IMR-90 (cell line): ENCODE measurements at regions not wholly inside any gene's neighbourhood (a gene's known extent, or its start where the extent isn't known, plus 50 kb on each side); places are given as distances from the start of the nearest gene placed in this dataset.

Source experiments
- ATAC-seq: fragments of 200-7000 bp; cut with Tn5 transposase; 2 replicates; pipeline ENCODE4 v1.9.1; 2020; ENCODE audit warnings: low read depth, mild to moderate bottlenecking, moderate library complexity
- BruUV-seq: library from RNA; stranded (reverse); fragments of 400-500 nt; replicated peaks from 2 replicates; lab custom pipeline; 2021; lab: Mats Ljungman, UMichigan
- CTCF ChIA-PET: fragments of 300-600 bp; formaldehyde crosslinking; extraction: SDS; loops from one replicate; lab custom pipeline; 2021; ENCODE audit warnings: antibody characterized with exemption; lab: Yijun Ruan, JAX
- POLR2A ChIA-PET: fragments of 300-600 bp; sonication (Branson Sonifier 250); formaldehyde crosslinking; loops from one replicate; lab custom pipeline; 2022; ENCODE audit warnings: antibody characterized with exemption; ENCODE audit not compliant: unreplicated experiment; lab: Charles Lee
- DNase-seq: peaks from one replicate; pipeline ENCODE4 v3.0.0; 2013
- H2AFZ ChIP-seq: replicated peaks from 2 replicates; pipeline ENCODE3; 2013; ENCODE audit warnings: low read length, mild to moderate bottlenecking; ENCODE audit not compliant: poor library complexity
- H2AK5ac ChIP-seq: 2 replicates; pipeline ENCODE4 v1.6.1; 2013; ENCODE audit warnings: low read depth, low read length, inconsistent platforms
- H2AK9ac ChIP-seq: replicated peaks from 2 replicates; pipeline ENCODE3; 2013; ENCODE audit warnings: mild to moderate bottlenecking, low read depth, low read length, moderate library complexity; ENCODE audit not compliant: poor library complexity
- H2BK120ac ChIP-seq: 2 replicates; pipeline ENCODE4 v1.6.1; 2013; ENCODE audit warnings: low read depth, low read length, inconsistent platforms
- H2BK15ac ChIP-seq: 3 replicates; pipeline ENCODE4 v1.6.1; 2013; ENCODE audit warnings: low read depth, low read length, inconsistent platforms
- H2BK20ac ChIP-seq: 2 replicates; pipeline ENCODE4 v1.6.1; 2013; ENCODE audit warnings: low read depth, mild to moderate bottlenecking, inconsistent platforms, low read length, moderate library complexity
- H2BK5ac ChIP-seq: 2 replicates; pipeline ENCODE4 v1.6.1; 2013; ENCODE audit warnings: mild to moderate bottlenecking, low read depth, low read length, inconsistent platforms; ENCODE audit not compliant: poor library complexity, severe bottlenecking
- H3K14ac ChIP-seq: replicated peaks from 2 replicates; pipeline ENCODE4 v1.6.1; 2013; ENCODE audit warnings: low read depth, low read length, inconsistent platforms
- H3K18ac ChIP-seq: 2 replicates; pipeline ENCODE4 v1.6.1; 2013; ENCODE audit warnings: low read depth, low read length, control low read depth
- H3K23ac ChIP-seq: 2 replicates; pipeline ENCODE4 v1.6.1; 2013; ENCODE audit warnings: low read depth, low read length, inconsistent platforms
- H3K27ac ChIP-seq: 2 replicates; pipeline ENCODE4 v1.5.1; 2013; ENCODE audit warnings: mild to moderate bottlenecking, control low read depth, low read length; ENCODE audit not compliant: insufficient read depth
- H3K27me3 ChIP-seq: 2 replicates; pipeline ENCODE4 v1.6.1; 2013; ENCODE audit warnings: low read length; ENCODE audit not compliant: control insufficient read depth, insufficient read depth
- H3K36me3 ChIP-seq: 2 replicates; pipeline ENCODE4 v1.6.1; 2013; ENCODE audit warnings: low read length, mixed read lengths; ENCODE audit not compliant: control insufficient read depth, insufficient read depth
- H3K4ac ChIP-seq: 2 replicates; pipeline ENCODE4 v1.6.1; 2013; ENCODE audit warnings: low read depth, low read length, inconsistent platforms
- H3K4me1 ChIP-seq: 2 replicates; pipeline ENCODE4 v1.6.1; 2013; ENCODE audit warnings: low read length, mixed read lengths; ENCODE audit not compliant: control insufficient read depth, insufficient read depth
- H3K4me2 ChIP-seq: 2 replicates; pipeline ENCODE4 v1.6.1; 2013; ENCODE audit warnings: low read depth, mild to moderate bottlenecking, control low read depth, low read length, moderate library complexity
- H3K4me3 ChIP-seq: 2 replicates; pipeline ENCODE4 v1.5.1; 2013; ENCODE audit warnings: low read depth, mild to moderate bottlenecking, control low read depth, low read length, moderate library complexity; ENCODE audit not compliant: insufficient read depth
- H3K56ac ChIP-seq: 2 replicates; pipeline ENCODE4 v1.6.1; 2013; ENCODE audit warnings: low read length, inconsistent platforms; ENCODE audit not compliant: insufficient read depth; ENCODE audit errors: extremely low read depth
- H3K79me1 ChIP-seq, 2 experiments: 2 replicates each; pipeline ENCODE4 v1.6.1; 2013; ENCODE audit warnings: low read length in 2 of 2, inconsistent platforms in 1 of 2, low read depth in 1 of 2
- H3K9ac ChIP-seq: 2 replicates; pipeline ENCODE4 v1.6.1; 2013; ENCODE audit warnings: low read depth, low read length, control low read depth
- H3K9me1 ChIP-seq: 2 replicates; pipeline ENCODE4 v1.6.1; 2013; ENCODE audit warnings: low read length, inconsistent platforms; ENCODE audit not compliant: insufficient read depth
- H3K9me3 ChIP-seq: 2 replicates; pipeline ENCODE4 v1.6.1; 2013; ENCODE audit warnings: low read length; ENCODE audit not compliant: control insufficient read depth, insufficient read depth
- H4K20me1 ChIP-seq: 2 replicates; pipeline ENCODE4 v1.6.1; 2013; ENCODE audit warnings: low read length, inconsistent platforms; ENCODE audit not compliant: insufficient read depth
- H4K5ac ChIP-seq: 2 replicates; pipeline ENCODE4 v1.6.1; 2013; ENCODE audit warnings: mild to moderate bottlenecking, low read depth, low read length, control low read depth
- H4K8ac ChIP-seq, 2 experiments: 2 replicates each; pipeline ENCODE4 v1.6.1; 2013; ENCODE audit warnings: low read depth in 2 of 2, low read length in 2 of 2, control low read depth in 1 of 2, inconsistent platforms in 1 of 2
- H4K91ac ChIP-seq: 2 replicates; pipeline ENCODE4 v1.6.1; 2013; ENCODE audit warnings: low read depth, low read length, inconsistent platforms; ENCODE audit not compliant: insufficient read depth
- BHLHE40 ChIP-seq: fragments of 150-350 bp; IDR thresholded peaks from 2 replicates; pipeline ENCODE4 v1.6.1; 2016; ENCODE audit warnings: mild to moderate bottlenecking, low read depth, low read length
- CEBPB ChIP-seq: IDR thresholded peaks from 2 replicates; pipeline ENCODE4 v1.6.1; 2012; ENCODE audit warnings: low read depth, low read length, improper control_type of control experiment
- CHD1 ChIP-seq: IDR thresholded peaks from 2 replicates; pipeline ENCODE4 v1.6.1; 2012; ENCODE audit warnings: low read depth, low read length, improper control_type of control experiment
- FOS ChIP-seq: fragments of 150-350 bp; IDR thresholded peaks from 2 replicates; pipeline ENCODE4 v1.6.1; 2016; ENCODE audit warnings: low read depth, low read length
- MAFK ChIP-seq: IDR thresholded peaks from 2 replicates; pipeline ENCODE4 v1.6.1; 2012; ENCODE audit warnings: low read depth, low read length, improper control_type of control experiment
- MAZ ChIP-seq: IDR thresholded peaks from 2 replicates; pipeline ENCODE4 v1.6.1; 2012; ENCODE audit warnings: low read depth, mild to moderate bottlenecking, low read length, improper control_type of control experiment, moderate library complexity, borderline replicate concordance
- MXI1 ChIP-seq: IDR thresholded peaks from 2 replicates; pipeline ENCODE4 v1.6.1; 2012; ENCODE audit warnings: low read depth, mild to moderate bottlenecking, low read length, moderate library complexity, borderline replicate concordance
- NFE2L2 ChIP-seq: fragments of 150-350 bp; IDR thresholded peaks from 2 replicates; pipeline ENCODE4 v1.6.1; 2016; ENCODE audit warnings: low read depth, mild to moderate bottlenecking, low read length
- POLR2A ChIP-seq: IDR thresholded peaks from 2 replicates; pipeline ENCODE4 v1.6.1; 2012; ENCODE audit warnings: mild to moderate bottlenecking, low read depth, low read length
- RAD21 ChIP-seq: IDR thresholded peaks from 2 replicates; pipeline ENCODE4 v1.6.1; 2012; ENCODE audit warnings: low read length, improper control_type of control experiment
- RCOR1 ChIP-seq: IDR thresholded peaks from 2 replicates; pipeline ENCODE4 v1.6.1; 2012; ENCODE audit warnings: mild to moderate bottlenecking, low read length, improper control_type of control experiment; ENCODE audit not compliant: insufficient replicate concordance
- RFX5 ChIP-seq: IDR thresholded peaks from 2 replicates; pipeline ENCODE4 v1.8.0; 2012; ENCODE audit warnings: low read depth, mild to moderate bottlenecking, low read length, moderate library complexity
- SMC3 ChIP-seq: fragments of 150-350 bp; IDR thresholded peaks from 2 replicates; pipeline ENCODE4 v1.6.1; 2016; ENCODE audit warnings: low read depth, mild to moderate bottlenecking, antibody characterized with exemption, low read length, moderate library complexity
- WGBS, 2 experiments: methylation state at CpG; one replicate each; pipeline versions ENCODE4 v1.1.5 to v1.1.7; 2013; ENCODE audit warnings: missing lambda C conversion rate in 2 of 2; ENCODE audit not compliant: insufficient read length in 1 of 2; ENCODE audit errors: extremely low coverage in 2 of 2; 5-methylcytosine and 5-hydroxymethylcytosine counted together
- dilution Hi-C: fragments of 300-500 bp; cut with HindIII; formaldehyde crosslinking; loops from one replicate; pipeline ENCODE4 v1.14.3; 2018; ENCODE audit warnings: low sequenced_read_pairs; ENCODE audit not compliant: unreplicated experiment
- in situ Hi-C: fragments of 300-500 bp; cut with MboI; formaldehyde crosslinking; loops from 3 replicates; pipeline ENCODE4 v1.14.3; 2019; ENCODE audit warnings: low sequenced_read_pairs, inconsistent platforms, mixed read lengths
- intact Hi-C: fragments of 100-400 bp; cut with micrococcal nuclease; formaldehyde crosslinking; loops from 2 replicates; pipeline ENCODE4 v1.10.0; 2022
- TF ChIP-seq, protein P1 (sequence below): fragments of 150-350 bp; IDR thresholded peaks from 2 replicates; pipeline ENCODE4 v1.6.1; 2016; ENCODE audit warnings: low read depth, mild to moderate bottlenecking, low read length, moderate library complexity, borderline replicate concordance
- TF ChIP-seq, protein P2 (sequence below): conservative IDR thresholded peaks from 2 replicates; pipeline ENCODE4 v1.5.1; 2012; ENCODE audit warnings: mild to moderate bottlenecking, low read depth, low read length, improper control_type of control experiment
- TF ChIP-seq, protein P3 (sequence below): fragments of 150-350 bp; IDR thresholded peaks from 2 replicates; pipeline ENCODE4 v1.6.1; 2017; ENCODE audit warnings: mild to moderate bottlenecking, antibody characterized with exemption, low read length, low read depth

DNA sequence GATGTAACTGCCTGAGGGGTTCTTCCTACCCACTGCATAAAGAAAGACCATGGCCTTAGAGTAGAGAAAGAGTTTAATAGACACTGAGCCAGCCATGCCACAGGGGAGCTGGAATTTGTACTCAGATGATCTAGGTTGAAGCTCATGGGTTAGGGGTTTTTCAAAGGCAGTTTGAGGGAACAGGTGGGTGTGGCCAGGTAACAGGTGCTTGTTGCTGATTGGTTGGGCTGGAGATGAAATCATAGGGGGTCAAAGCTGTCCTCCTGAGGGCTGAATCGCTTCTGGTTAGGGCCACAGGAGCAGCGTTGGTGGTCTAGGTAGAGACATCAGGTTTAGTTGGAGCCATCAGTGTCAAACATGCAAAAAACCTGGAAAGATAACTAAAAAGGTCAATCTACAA lies 59.2 kb upstream of the CSNK1A1L start:
- no peak overlapping the region for H3K18ac ChIP-seq

More for the DNA sequence above, 59.2 kb upstream of the CSNK1A1L start:
- no peak overlapping the region for H3K23ac ChIP-seq
- H3K36me3 ChIP-seq: no peaks in the 10 kb centered on the region
- H2BK15ac ChIP-seq: no peak overlapping the region
- H2AK9ac ChIP-seq: no peak overlapping the region
- H2BK120ac ChIP-seq: no peak overlapping the region
- no peaks in the 10 kb centered on the region; the same call in 1 of the 2 replicates for H3K4me1 ChIP-seq
- H3K27me3 ChIP-seq: no peaks in the 10 kb centered on the region
- no peak overlapping the region for H3K56ac ChIP-seq
- H3K4ac ChIP-seq: no peak overlapping the region
- ATAC-seq: no peak
- dilution Hi-C loops (no loop called here), in situ Hi-C loops (no loop called here), intact Hi-C loops (no loop called here)
- H2BK5ac ChIP-seq: no peak overlapping the region
- no peak overlapping the region for H3K14ac ChIP-seq
- H4K20me1 ChIP-seq: no peaks in the 10 kb centered on the region
- no peak overlapping the region for H3K27ac ChIP-seq
- H4K91ac ChIP-seq: no peak overlapping the region
- no TSS peak for BruUV-seq
- no peak overlapping the region for H3K4me3 ChIP-seq
- H2BK20ac ChIP-seq: no peak overlapping the region
- no peak overlapping the region for H4K8ac ChIP-seq
- TF ChIP-seq SMC3 (no peak), RCOR1 (no peak), RAD21 (no peak), FOS (no peak), CEBPB (no peak), CHD1 (no peak), MAFK (no peak), NFE2L2 (no peak), MXI1 (no peak), POLR2A (no peak), MAZ (no peak), RFX5 (no peak), BHLHE40 (no peak)
- TF ChIP-seq, protein P1, sequence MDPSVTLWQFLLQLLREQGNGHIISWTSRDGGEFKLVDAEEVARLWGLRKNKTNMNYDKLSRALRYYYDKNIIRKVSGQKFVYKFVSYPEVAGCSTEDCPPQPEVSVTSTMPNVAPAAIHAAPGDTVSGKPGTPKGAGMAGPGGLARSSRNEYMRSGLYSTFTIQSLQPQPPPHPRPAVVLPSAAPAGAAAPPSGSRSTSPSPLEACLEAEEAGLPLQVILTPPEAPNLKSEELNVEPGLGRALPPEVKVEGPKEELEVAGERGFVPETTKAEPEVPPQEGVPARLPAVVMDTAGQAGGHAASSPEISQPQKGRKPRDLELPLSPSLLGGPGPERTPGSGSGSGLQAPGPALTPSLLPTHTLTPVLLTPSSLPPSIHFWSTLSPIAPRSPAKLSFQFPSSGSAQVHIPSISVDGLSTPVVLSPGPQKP: no peak
- TF ChIP-seq, protein P2, sequence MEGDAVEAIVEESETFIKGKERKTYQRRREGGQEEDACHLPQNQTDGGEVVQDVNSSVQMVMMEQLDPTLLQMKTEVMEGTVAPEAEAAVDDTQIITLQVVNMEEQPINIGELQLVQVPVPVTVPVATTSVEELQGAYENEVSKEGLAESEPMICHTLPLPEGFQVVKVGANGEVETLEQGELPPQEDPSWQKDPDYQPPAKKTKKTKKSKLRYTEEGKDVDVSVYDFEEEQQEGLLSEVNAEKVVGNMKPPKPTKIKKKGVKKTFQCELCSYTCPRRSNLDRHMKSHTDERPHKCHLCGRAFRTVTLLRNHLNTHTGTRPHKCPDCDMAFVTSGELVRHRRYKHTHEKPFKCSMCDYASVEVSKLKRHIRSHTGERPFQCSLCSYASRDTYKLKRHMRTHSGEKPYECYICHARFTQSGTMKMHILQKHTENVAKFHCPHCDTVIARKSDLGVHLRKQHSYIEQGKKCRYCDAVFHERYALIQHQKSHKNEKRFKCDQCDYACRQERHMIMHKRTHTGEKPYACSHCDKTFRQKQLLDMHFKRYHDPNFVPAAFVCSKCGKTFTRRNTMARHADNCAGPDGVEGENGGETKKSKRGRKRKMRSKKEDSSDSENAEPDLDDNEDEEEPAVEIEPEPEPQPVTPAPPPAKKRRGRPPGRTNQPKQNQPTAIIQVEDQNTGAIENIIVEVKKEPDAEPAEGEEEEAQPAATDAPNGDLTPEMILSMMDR: no peak
- TF ChIP-seq, protein P3, sequence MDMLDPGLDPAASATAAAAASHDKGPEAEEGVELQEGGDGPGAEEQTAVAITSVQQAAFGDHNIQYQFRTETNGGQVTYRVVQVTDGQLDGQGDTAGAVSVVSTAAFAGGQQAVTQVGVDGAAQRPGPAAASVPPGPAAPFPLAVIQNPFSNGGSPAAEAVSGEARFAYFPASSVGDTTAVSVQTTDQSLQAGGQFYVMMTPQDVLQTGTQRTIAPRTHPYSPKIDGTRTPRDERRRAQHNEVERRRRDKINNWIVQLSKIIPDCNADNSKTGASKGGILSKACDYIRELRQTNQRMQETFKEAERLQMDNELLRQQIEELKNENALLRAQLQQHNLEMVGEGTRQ: no peak
- H3K4me2 ChIP-seq: no peak overlapping the region
- H3K79me1 ChIP-seq: no peaks in the 10 kb centered on the region
- CTCF ChIA-PET: no interaction called here
- H3K9me1 ChIP-seq: no peaks in the 10 kb centered on the region
- POLR2A ChIA-PET: no interaction called here
- no peak overlapping the region for H3K9ac ChIP-seq
- WGBS, 2 experiments: no CpG with 5 or more reads among the region's 2 CpGs
- no peak overlapping the region; the same call in 1 of the 2 replicates for H2AK5ac ChIP-seq
- no peaks in the 10 kb centered on the region; the same call in 1 of the 2 replicates for H3K9me3 ChIP-seq
- DNase-seq: no peak
- no peak overlapping the region for H4K5ac ChIP-seq
- no peak overlapping the region for H2AFZ ChIP-seq
